WTC11 (cell line): ENCODE measurements at regions not wholly inside any gene's neighbourhood (a gene's known extent, or its start where the extent isn't known, plus 50 kb on each side); places are given as distances from the start of the nearest gene placed in this dataset.
A peak's percentile ranks its signal among the peaks of the same experiment; 100 is the strongest.

Experiments used
- ATAC-seq: fragments of 200-7000 bp; cut with Tn5 transposase; 2 replicates; pipeline ENCODE4 v1.10.0; 2021; ENCODE audit warnings: mild to moderate bottlenecking, moderate library complexity
- CTCF ChIA-PET: fragments of 300-600 bp; sonication (Branson Sonifier 250); formaldehyde crosslinking; loops from one replicate; lab custom pipeline; 2021; ENCODE audit warnings: antibody characterized with exemption; lab: Charles Lee
- POLR2A ChIA-PET: fragments of 350-600 bp; sonication (Branson Sonifier 250); formaldehyde crosslinking; loops from one replicate; lab custom pipeline; 2021; ENCODE audit warnings: antibody characterized with exemption; lab: Charles Lee
- DNase-seq: peaks from one replicate; pipeline ENCODE4 v3.0.0; 2021; ENCODE audit warnings: low spot score
- H3K27ac Mint-ChIP-seq: 2 replicates; pipeline ENCODE4 v1.8.0; 2021; ENCODE audit warnings: mixed read lengths
- H3K27me3 Mint-ChIP-seq: 2 replicates; pipeline ENCODE4 v1.8.0; 2021; ENCODE audit warnings: low read depth, mild to moderate bottlenecking, moderate library complexity, mixed read lengths
- H3K36me3 Mint-ChIP-seq: 2 replicates; pipeline ENCODE4 v1.8.0; 2021; ENCODE audit warnings: mixed read lengths
- H3K4me1 Mint-ChIP-seq: 2 replicates; pipeline ENCODE4 v1.8.0; 2022; ENCODE audit warnings: mixed read lengths
- H3K4me3 Mint-ChIP-seq: 2 replicates; pipeline ENCODE4 v1.8.0; 2021; ENCODE audit warnings: mild to moderate bottlenecking, moderate library complexity, mixed read lengths
- H3K9me3 Mint-ChIP-seq: 2 replicates; pipeline ENCODE4 v1.8.0; 2021; ENCODE audit warnings: mixed read lengths
- ATF2 ChIP-seq: sonication (generic); formaldehyde crosslinking; IDR thresholded peaks from 2 replicates; pipeline ENCODE4 v1.8.1; 2022; ENCODE audit warnings: low read depth, missing genetic modification reagents, borderline replicate concordance
- CREM ChIP-seq: sonication (generic); formaldehyde crosslinking; IDR thresholded peaks from 2 replicates; pipeline ENCODE4 v1.8.1; 2022; ENCODE audit warnings: mild to moderate bottlenecking, missing genetic modification reagents, moderate library complexity
- E2F1 ChIP-seq: sonication (generic); formaldehyde crosslinking; IDR thresholded peaks from 2 replicates; pipeline ENCODE4 v1.8.0; 2022; ENCODE audit warnings: mild to moderate bottlenecking, missing genetic modification reagents
- ELF4 ChIP-seq: sonication (generic); formaldehyde crosslinking; IDR thresholded peaks from 2 replicates; pipeline ENCODE4 v1.8.1; 2022; ENCODE audit warnings: low read depth, mild to moderate bottlenecking, moderate library complexity, missing genetic modification reagents
- ETV6 ChIP-seq: sonication (generic); formaldehyde crosslinking; IDR thresholded peaks from 2 replicates; pipeline ENCODE4 v1.8.1; 2022; ENCODE audit warnings: mild to moderate bottlenecking, missing genetic modification reagents
- FOXP1 ChIP-seq: sonication (generic); formaldehyde crosslinking; IDR thresholded peaks from 2 replicates; pipeline ENCODE4 v1.8.0; 2022; ENCODE audit warnings: missing genetic modification reagents, mild to moderate bottlenecking, moderate library complexity, borderline replicate concordance
- HMGA2 ChIP-seq: fragments of 250-450 bp; sonication (Bioruptor Pico); IDR thresholded peaks from 2 replicates; pipeline ENCODE4 v1.4.0; 2021; ENCODE audit warnings: mild to moderate bottlenecking, moderate library complexity
- HMGXB4 ChIP-seq: sonication (generic); formaldehyde crosslinking; IDR thresholded peaks from 2 replicates; pipeline ENCODE4 v1.8.1; 2023; ENCODE audit warnings: mild to moderate bottlenecking, moderate library complexity, missing genetic modification reagents
- MLX ChIP-seq: sonication (generic); formaldehyde crosslinking; IDR thresholded peaks from 2 replicates; pipeline ENCODE4 v1.8.1; 2023; ENCODE audit warnings: mild to moderate bottlenecking, missing genetic modification reagents, moderate library complexity
- NFE2L1 ChIP-seq: sonication (generic); formaldehyde crosslinking; IDR thresholded peaks from 2 replicates; pipeline ENCODE4 v1.8.1; 2023; ENCODE audit warnings: missing genetic modification reagents
- NR2C2 ChIP-seq: sonication (generic); formaldehyde crosslinking; IDR thresholded peaks from 2 replicates; pipeline ENCODE4 v1.8.0; 2022; ENCODE audit warnings: mild to moderate bottlenecking, missing genetic modification reagents
- SMAD3 ChIP-seq: sonication (generic); formaldehyde crosslinking; IDR thresholded peaks from 2 replicates; pipeline ENCODE4 v1.8.0; 2022; ENCODE audit warnings: missing genetic modification reagents, mild to moderate bottlenecking, borderline replicate concordance
- SP1 ChIP-seq: sonication (generic); formaldehyde crosslinking; conservative IDR thresholded peaks from 2 replicates; pipeline ENCODE4 v1.8.1; 2022; ENCODE audit warnings: missing genetic modification reagents
- STAT6 ChIP-seq: sonication (generic); formaldehyde crosslinking; conservative IDR thresholded peaks from 2 replicates; pipeline ENCODE4 v1.8.1; 2023; ENCODE audit warnings: mild to moderate bottlenecking, low read depth, missing genetic modification reagents, moderate library complexity
- ZBTB21 ChIP-seq: sonication (generic); formaldehyde crosslinking; IDR thresholded peaks from 2 replicates; pipeline ENCODE4 v1.8.1; 2023; ENCODE audit warnings: mild to moderate bottlenecking, missing genetic modification reagents, borderline replicate concordance
- ZNF121 ChIP-seq: sonication (generic); formaldehyde crosslinking; IDR thresholded peaks from 2 replicates; pipeline ENCODE4 v1.8.0; 2023; ENCODE audit warnings: missing genetic modification reagents
- ZNF416 ChIP-seq: fragments of 250-450 bp; sonication (Bioruptor Pico); IDR thresholded peaks from 2 replicates; pipeline ENCODE4 v1.9.0; 2021; ENCODE audit warnings: mild to moderate bottlenecking, inconsistent platforms
- ZNF423 ChIP-seq: fragments of 250-450 bp; sonication (Bioruptor Pico); IDR thresholded peaks from 2 replicates; pipeline ENCODE4 v2.1.2; 2022; ENCODE audit warnings: mild to moderate bottlenecking, moderate library complexity
- ZSCAN18 ChIP-seq: fragments of 250-450 bp; sonication (Bioruptor Pico); IDR thresholded peaks from 2 replicates; pipeline ENCODE4 v2.1.2; 2022; ENCODE audit warnings: mild to moderate bottlenecking, moderate library complexity

GRCh38 chr18:78665644-78666043, 314.0 kb upstream of the SALL3 start (continued):
- TF ChIP-seq ZNF423 (CRISPR knock-in tag) (no peak), HMGXB4 (CRISPR knock-in tag) (no peak), NFE2L1 (CRISPR knock-in tag) (no peak)

- ATAC-seq (no peak), DNase-seq (no peak)
- CTCF ChIA-PET = interaction anchor here (0.7 kb wide), 1 partner anchor 798 kb away, joined by 3 read pairs; no protein-coding TSS in a partner anchor
- H3K4me3 Mint-ChIP-seq = no peak overlapping the region
- TF ChIP-seq HMGA2 (CRISPR knock-in tag) (no peak), CREM (CRISPR knock-in tag) (no peak), FOXP1 (CRISPR knock-in tag) (no peak), ZSCAN18 (CRISPR knock-in tag) (no peak), NR2C2 (no peak), ETV6 (no peak), ZNF121 (CRISPR knock-in tag) (no peak), ZNF416 (no peak)
- peaks cover 15% of the 10 kb centered on the region for H3K4me1 Mint-ChIP-seq
- no peak overlapping the region for H3K27ac Mint-ChIP-seq
- peaks cover 16% of the 10 kb centered on the region; the same call in 1 of the 2 replicates for H3K9me3 Mint-ChIP-seq
- H3K36me3 Mint-ChIP-seq = peaks cover 16% of the 10 kb centered on the region; the same call in 1 of the 2 replicates
- POLR2A ChIA-PET = no interaction called here
- no peaks in the 10 kb centered on the region; the same call in 1 of the 2 replicates for H3K27me3 Mint-ChIP-seq
Observed at GRCh38 chr18:78666666-78667335, 312.8 kb upstream of the SALL3 start.

- CTCF ChIA-PET = no interaction called here
- peaks cover 22% of the 10 kb centered on the region for H3K36me3 Mint-ChIP-seq
- H3K4me1 Mint-ChIP-seq = peaks cover 15% of the 10 kb centered on the region
- no peak overlapping the region for H3K4me3 Mint-ChIP-seq
- H3K27me3 Mint-ChIP-seq = no peaks in the 10 kb centered on the region; the same call in 1 of the 2 replicates
- ATAC-seq = peak; percentile 50
- H3K27ac Mint-ChIP-seq = no peak overlapping the region
- TF ChIP-seq SP1 (CRISPR knock-in tag) (no peak), ELF4 (no peak), HMGA2 (CRISPR knock-in tag) (no peak), MLX (CRISPR knock-in tag) (no peak), STAT6 (no peak), ATF2 (CRISPR knock-in tag) (no peak), ZBTB21 (no peak), SMAD3 (CRISPR knock-in tag) (no peak), HMGXB4 (CRISPR knock-in tag) (no peak), E2F1 (CRISPR knock-in tag) (no peak)
- peaks cover 18% of the 10 kb centered on the region; the same call in 1 of the 2 replicates for H3K9me3 Mint-ChIP-seq
- DNase-seq = no peak
- POLR2A ChIA-PET = no interaction called here
Observed at GRCh38 chr18:78670778-78671391, 308.7 kb upstream of the SALL3 start.
